B cell (primary cell): ENCODE measurements at regions not wholly inside any gene's neighbourhood (a gene's known extent, or its start where the extent isn't known, plus 50 kb on each side); places are given as distances from the start of the nearest gene placed in this dataset.

Source experiments
- CTCF ChIP-seq: fragments of 200-600 bp; IDR thresholded peaks from one replicate; pipeline ENCODE4 v1.8.0; 2022; ENCODE audit warnings: antibody characterized with exemption, mild to moderate bottlenecking
- EZH2 ChIP-seq: IDR thresholded peaks from 2 replicates; pipeline ENCODE4 v1.6.1; 2012; ENCODE audit warnings: borderline replicate concordance, low read depth, mild to moderate bottlenecking, moderate library complexity, low read length; ENCODE audit not compliant: insufficient read depth, poor library complexity, severe bottlenecking

- TF ChIP-seq CTCF = no peak
- no peak for TF ChIP-seq EZH2
These were observed 70.1 kb upstream of the HIF1A start for GRCh38 chr14:61625165-61625564.
